SK-N-SH (cell line): ENCODE measurements at regions not wholly inside any gene's neighbourhood (a gene's known extent, or its start where the extent isn't known, plus 50 kb on each side); places are given as distances from the start of the nearest gene placed in this dataset.

Source experiments
- CTCF ChIA-PET: fragments of 300-600, 350-600 bp; formaldehyde crosslinking; extraction: SDS; loops from one replicate; lab custom pipeline; 2021; lab: Yijun Ruan, JAX
- POLR2A ChIA-PET: fragments of 350-600 bp; sonication (Branson Sonifier 250); formaldehyde crosslinking; extraction: SDS; loops from one replicate; lab custom pipeline; 2020; ENCODE audit warnings: antibody characterized with exemption, inconsistent platforms; lab: Yijun Ruan, JAX
- DNase-seq: peaks from one replicate; pipeline ENCODE4 v3.0.0; 2012
- H2AFZ ChIP-seq: fragments of 200-600 bp; sonication (generic); 2 replicates; pipeline ENCODE4 v1.8.1; 2016; ENCODE audit warnings: antibody characterized with exemption, mild to moderate bottlenecking, low read depth
- H3F3A ChIP-seq: fragments of 200-600 bp; sonication (generic); replicated peaks from 2 replicates; pipeline ENCODE3; 2016; ENCODE audit warnings: antibody characterized with exemption, mild to moderate bottlenecking; ENCODE audit not compliant: insufficient read depth
- H3K27ac ChIP-seq, 2 experiments: fragments of 200-500 bp in 1 of 2; fragments of 200-600 bp in 1 of 2; sonication (Bioruptor generic) in 1 of 2; sonication (generic), shearing (Covaris generic) in 1 of 2; 2 replicates each; pipeline versions ENCODE4 v1.5.1 to v1.6.1; 2014 to 2016; ENCODE audit warnings: low read depth in 2 of 2, inconsistent platforms in 1 of 2, low read length in 1 of 2, mild to moderate bottlenecking in 1 of 2, mixed read lengths in 1 of 2
- H3K27me3 ChIP-seq: fragments of 200-600 bp; sonication (generic), shearing (Covaris generic); 2 replicates; pipeline ENCODE4 v1.6.1; 2016; ENCODE audit warnings: mixed run types; ENCODE audit not compliant: insufficient read depth
- H3K36me3 ChIP-seq, 2 experiments: fragments of 200-500 bp in 1 of 2; fragments of 200-600 bp in 1 of 2; sonication (Bioruptor generic) in 1 of 2; sonication (generic) in 1 of 2; replicated peaks in 1 of 2; 2 replicates each; pipeline versions ENCODE3 to v1.5.1; 2014 to 2016; ENCODE audit warnings: low read length in 1 of 2, mild to moderate bottlenecking in 1 of 2; ENCODE audit not compliant: insufficient read depth in 2 of 2, control insufficient read depth in 1 of 2
- H3K4me1 ChIP-seq, 2 experiments: fragments of 200-500 bp in 1 of 2; fragments of 200-600 bp in 1 of 2; sonication (Bioruptor generic) in 1 of 2; sonication (generic), shearing (Covaris generic) in 1 of 2; 2 replicates each; pipeline versions ENCODE4 v1.5.1 to v1.6.1; 2014 to 2016; ENCODE audit warnings: low read depth in 1 of 2, low read length in 1 of 2, mixed run types in 1 of 2; ENCODE audit not compliant: insufficient read depth in 2 of 2, control insufficient read depth in 1 of 2
- H3K4me2 ChIP-seq: fragments of 200-600 bp; sonication (generic), shearing (Covaris generic); 2 replicates; pipeline ENCODE4 v1.6.1; 2017; ENCODE audit warnings: mixed run types
- H3K4me3 ChIP-seq, 2 experiments: fragments of 200-500 bp in 1 of 2; fragments of 200-600 bp in 1 of 2; sonication (Bioruptor generic) in 1 of 2; sonication (generic), shearing (Covaris generic) in 1 of 2; 2 replicates each; pipeline versions ENCODE4 v1.5.1 to v1.8.1; 2014 to 2016; ENCODE audit warnings: low read depth in 2 of 2, inconsistent platforms in 1 of 2, low read length in 1 of 2, mild to moderate bottlenecking in 1 of 2, mixed read lengths in 1 of 2, moderate library complexity in 1 of 2
- H3K79me2 ChIP-seq: fragments of 200-600 bp; sonication (generic); 2 replicates; pipeline ENCODE4 v1.8.1; 2017; ENCODE audit warnings: mild to moderate bottlenecking; ENCODE audit not compliant: insufficient read depth
- H3K9ac ChIP-seq: fragments of 200-600 bp; sonication (generic); 2 replicates; pipeline ENCODE4 v1.6.1; 2017; ENCODE audit warnings: mixed run types
- H3K9me2 ChIP-seq: fragments of 200-600 bp; sonication (generic); 2 replicates; pipeline ENCODE4 v1.6.1; 2017; ENCODE audit warnings: mixed run types
- H3K9me3 ChIP-seq: fragments of 200-600 bp; sonication (generic); 2 replicates; pipeline ENCODE4 v1.6.1; 2017; ENCODE audit warnings: mixed run types, mild to moderate bottlenecking, moderate library complexity
- H4K20me1 ChIP-seq: fragments of 200-600 bp; sonication (generic); 2 replicates; pipeline ENCODE4 v1.6.1; 2017; ENCODE audit warnings: mild to moderate bottlenecking, mixed run types; ENCODE audit not compliant: insufficient read depth
- CTCF ChIP-seq: fragments of 200-600 bp; sonication (generic); IDR thresholded peaks from 2 replicates; pipeline ENCODE4 v1.6.1; 2017; ENCODE audit warnings: antibody characterized with exemption, mild to moderate bottlenecking, moderate library complexity
- ELF1 ChIP-seq: IDR thresholded peaks from 2 replicates; pipeline ENCODE4 v1.4.0; 2012
- EP300 ChIP-seq, 2 experiments: IDR thresholded peaks; 2 replicates each; pipeline versions ENCODE4 v1.4.0 to v1.6.1; 2012; ENCODE audit warnings: borderline replicate concordance in 1 of 2, low read depth in 1 of 2, low read length in 1 of 2
- FOSL2 ChIP-seq: IDR thresholded peaks from 2 replicates; pipeline ENCODE4 v1.4.0; 2012; ENCODE audit warnings: low read depth, mild to moderate bottlenecking, moderate library complexity, borderline replicate concordance
- FOXJ3 ChIP-seq: sonication (generic); formaldehyde crosslinking; IDR thresholded peaks from 2 replicates; pipeline ENCODE4 v1.5.1; 2020; ENCODE audit warnings: mild to moderate bottlenecking, missing genetic modification reagents
- FOXM1 ChIP-seq: IDR thresholded peaks from 2 replicates; pipeline ENCODE4 v1.4.0; 2012; ENCODE audit warnings: low read depth, mild to moderate bottlenecking
- GATA2 ChIP-seq: sonication (generic); formaldehyde crosslinking; IDR thresholded peaks from 2 replicates; pipeline ENCODE4 v1.5.0; 2020; ENCODE audit warnings: mild to moderate bottlenecking, missing genetic modification reagents
- MAX ChIP-seq: IDR thresholded peaks from 2 replicates; pipeline ENCODE4 v1.4.0; 2012; ENCODE audit warnings: low read depth
- MEF2A ChIP-seq: IDR thresholded peaks from 2 replicates; pipeline ENCODE4 v1.4.0; 2012; ENCODE audit warnings: low read depth, borderline replicate concordance
- NRF1 ChIP-seq: IDR thresholded peaks from 2 replicates; pipeline ENCODE4 v1.6.1; 2012; ENCODE audit warnings: low read depth, mild to moderate bottlenecking, low read length
- POLR2AphosphoS5 ChIP-seq: IDR thresholded peaks from 2 replicates; pipeline ENCODE4 v1.6.1; 2012; ENCODE audit warnings: low read depth, low read length
- RCOR1 ChIP-seq: fragments of 150-350 bp; IDR thresholded peaks from 2 replicates; pipeline ENCODE4 v1.6.1; 2017; ENCODE audit warnings: antibody characterized with exemption, low read length
- RFX5 ChIP-seq: IDR thresholded peaks from 2 replicates; pipeline ENCODE4 v1.6.1; 2012; ENCODE audit warnings: mild to moderate bottlenecking, improper control_type of control experiment, low read length
- SIN3A ChIP-seq: IDR thresholded peaks from 2 replicates; pipeline ENCODE4 v1.6.1; 2012; ENCODE audit warnings: low read depth, mild to moderate bottlenecking, low read length, moderate library complexity, borderline replicate concordance
- TAF1 ChIP-seq: IDR thresholded peaks from 2 replicates; pipeline ENCODE4 v1.6.1; 2012; ENCODE audit warnings: low read depth, mild to moderate bottlenecking, low read length, moderate library complexity, borderline replicate concordance
- TEAD4 ChIP-seq: IDR thresholded peaks from 2 replicates; pipeline ENCODE4 v1.4.0; 2012; ENCODE audit warnings: mild to moderate bottlenecking, borderline replicate concordance; ENCODE audit not compliant: insufficient read depth
- ZBTB33 ChIP-seq: IDR thresholded peaks from 2 replicates; pipeline ENCODE4 v1.4.0; 2012; ENCODE audit warnings: low read depth, borderline replicate concordance
- WGBS: methylation state at CpG from one replicate; pipeline ENCODE4 v1.1.6; 2017; ENCODE audit warnings: low lambda C conversion rate; 5-methylcytosine and 5-hydroxymethylcytosine counted together

- H3K27me3 ChIP-seq: no peaks in the 10 kb centered on the region
- no peaks in the 10 kb centered on the region for H3F3A ChIP-seq
- no peak overlapping the region for H3K4me2 ChIP-seq
- no peak overlapping the region for H3K4me3 ChIP-seq
- CTCF ChIA-PET: no interaction called here
- no peaks in the 10 kb centered on the region for H3K4me1 ChIP-seq
- no peaks in the 10 kb centered on the region for H3K36me3 ChIP-seq
- no peaks in the 10 kb centered on the region for H3K79me2 ChIP-seq
- TF ChIP-seq FOXM1 (no peak), GATA2 (no peak), RFX5 (no peak), TAF1 (no peak), POLR2AphosphoS5 (no peak), ELF1 (no peak), CTCF (no peak), FOSL2 (no peak), SIN3A (no peak), TEAD4 (no peak)
- TF ChIP-seq, all 33 proteins: peak for 0
- Histone ChIP-seq H3K27ac (no peak overlapping the region), H3K9ac (no peak overlapping the region), H3K9me2 (no peaks in the 10 kb centered on the region), H4K20me1 (no peaks in the 10 kb centered on the region), H3K9me3 (no peaks in the 10 kb centered on the region), H2AFZ (no peak overlapping the region; the same call in 1 of the 2 replicates)
- DNase-seq: no peak
- WGBS: 95% methylated on average over 4 of the region's 4 CpGs
- POLR2A ChIA-PET: no interaction called here
Observed at GRCh38 chr13:80149736-80150135, 191.2 kb downstream of the SPRY2 start.

- H4K20me1 ChIP-seq: no peaks in the 10 kb centered on the region
- DNase-seq: no peak
- H3K27ac ChIP-seq: no peak overlapping the region
- no peaks in the 10 kb centered on the region for H3K36me3 ChIP-seq
- no peak for TF ChIP-seq POLR2AphosphoS5
- no peak for TF ChIP-seq NRF1
- TF ChIP-seq TAF1: no peak
- no peak overlapping the region for H3K4me3 ChIP-seq
- 88% methylated on average over 3 of the region's 3 CpGs for WGBS
- ChIA-PET CTCF (no interaction called here), POLR2A (no interaction called here)
- H3K79me2 ChIP-seq: no peaks in the 10 kb centered on the region
- H3F3A ChIP-seq: peaks cover 16% of the 10 kb centered on the region
- no peak overlapping the region for H3K4me2 ChIP-seq
- H3K27me3 ChIP-seq: no peaks in the 10 kb centered on the region
- H3K9me2 ChIP-seq: no peaks in the 10 kb centered on the region
- no peaks in the 10 kb centered on the region for H3K9me3 ChIP-seq
- no peak overlapping the region for H2AFZ ChIP-seq
- H3K9ac ChIP-seq: no peak overlapping the region
- H3K4me1 ChIP-seq: peaks cover 7 to 19% of the 10 kb centered on the region in 2 experiments
Observed at GRCh38 chr13:80145171-80145690, 195.7 kb downstream of the SPRY2 start.

GRCh38 chr13:80144493-80144892 lies 196.4 kb downstream of the SPRY2 start:
- no peaks in the 10 kb centered on the region for H3K79me2 ChIP-seq
- no peaks in the 10 kb centered on the region for H3K9me3 ChIP-seq
- no peak overlapping the region for H3K9ac ChIP-seq
- H3K4me3 ChIP-seq: no peak overlapping the region
- H3K27ac ChIP-seq: no peak overlapping the region
- H3K27me3 ChIP-seq: no peaks in the 10 kb centered on the region
- no peak overlapping the region for H2AFZ ChIP-seq
- H3K4me2 ChIP-seq: no peak overlapping the region
- H3K36me3 ChIP-seq: no peaks in the 10 kb centered on the region
- POLR2A ChIA-PET: no interaction called here
- peaks cover 16% of the 10 kb centered on the region for H3F3A ChIP-seq
- no peak for DNase-seq
- H4K20me1 ChIP-seq: no peaks in the 10 kb centered on the region
- H3K9me2 ChIP-seq: no peaks in the 10 kb centered on the region
- CTCF ChIA-PET: interaction anchor here (0.9 kb wide), 1 partner anchor 16 kb away, joined by 3 read pairs; no protein-coding TSS in a partner anchor
- H3K4me1 ChIP-seq: peaks cover 7 to 25% of the 10 kb centered on the region in 2 experiments
- TF ChIP-seq GATA2 (no peak), EP300 (IDR thresholded peaks at IDR 0.05; ENCODE audit: borderline replicate concordance in 1 of 2, low read depth in 1 of 2, low read length in 1 of 2) (no peak), FOXJ3 (CRISPR knock-in tag) (no peak), MAX (no peak), ZBTB33 (no peak), RCOR1 (no peak), NRF1 (no peak), MEF2A (no peak)
